ENCODE measurements at regions not wholly inside any gene's neighbourhood (a gene's known extent, or its start where the extent isn't known, plus 50 kb on each side); places are given as distances from the start of the nearest gene placed in this dataset.

GRCh38 chr6:140602431-140603248 lies 1228.2 kb upstream of the CITED2 start:
- no peaks in the 10 kb centered on the region for H3K27me3 ChIP-seq (replicated peaks; ENCODE audit: control insufficient read depth, insufficient read depth, low read length)
- DNase-seq (ENCODE audit: low read depth), result peak; percentile 42
- H3K4me1 ChIP-seq (ENCODE audit: control insufficient read depth, insufficient read depth, low read length), result no peaks in the 10 kb centered on the region
- no peaks in the 10 kb centered on the region for H3K36me3 ChIP-seq (ENCODE audit: control insufficient read depth, insufficient read depth, low read length, severe bottlenecking)
- no peak overlapping the region for H3K9ac ChIP-seq (ENCODE audit: low read length)
- H3K9me3 ChIP-seq (ENCODE audit: control insufficient read depth, low read length), result no peaks in the 10 kb centered on the region
- no peak overlapping the region for H3K4me3 ChIP-seq (ENCODE audit: low read length)

GRCh38 chr6:140601021-140601808 lies 1226.8 kb upstream of the CITED2 start:
- peak; percentile 37 for DNase-seq (ENCODE audit: low read depth)
- H3K9me3 ChIP-seq (ENCODE audit: control insufficient read depth, low read length), result no peaks in the 10 kb centered on the region
- H3K27me3 ChIP-seq (replicated peaks; ENCODE audit: control insufficient read depth, insufficient read depth, low read length), result no peaks in the 10 kb centered on the region
- H3K4me1 ChIP-seq (ENCODE audit: control insufficient read depth, insufficient read depth, low read length), result no peaks in the 10 kb centered on the region
- H3K4me3 ChIP-seq (ENCODE audit: low read length), result no peak overlapping the region
- H3K36me3 ChIP-seq (ENCODE audit: control insufficient read depth, insufficient read depth, low read length, severe bottlenecking), result no peaks in the 10 kb centered on the region
- no peak overlapping the region for H3K9ac ChIP-seq (ENCODE audit: low read length)

GRCh38 chr6:140599916-140600315 lies 1225.5 kb upstream of the CITED2 start:
- Histone ChIP-seq H3K9ac (ENCODE audit: low read length) (no peak overlapping the region), H3K9me3 (ENCODE audit: control insufficient read depth, low read length) (no peaks in the 10 kb centered on the region), H3K4me1 (ENCODE audit: control insufficient read depth, insufficient read depth, low read length) (no peaks in the 10 kb centered on the region), H3K36me3 (ENCODE audit: control insufficient read depth, insufficient read depth, low read length, severe bottlenecking) (no peaks in the 10 kb centered on the region), H3K4me3 (ENCODE audit: low read length) (no peak overlapping the region), H3K27me3 (replicated peaks; ENCODE audit: control insufficient read depth, insufficient read depth, low read length) (no peaks in the 10 kb centered on the region)
- DNase-seq (ENCODE audit: low read depth), result no peak

GRCh38 chr6:140597181-140597580 lies 1222.7 kb upstream of the CITED2 start:
- H3K9me3 ChIP-seq (ENCODE audit: control insufficient read depth, low read length), result no peaks in the 10 kb centered on the region
- no peak overlapping the region for H3K9ac ChIP-seq (ENCODE audit: low read length)
- no peak for DNase-seq (ENCODE audit: low read depth)
- H3K36me3 ChIP-seq (ENCODE audit: control insufficient read depth, insufficient read depth, low read length, severe bottlenecking), result no peaks in the 10 kb centered on the region
- no peaks in the 10 kb centered on the region for H3K27me3 ChIP-seq (replicated peaks; ENCODE audit: control insufficient read depth, insufficient read depth, low read length)
- H3K4me1 ChIP-seq (ENCODE audit: control insufficient read depth, insufficient read depth, low read length), result no peaks in the 10 kb centered on the region
- no peak overlapping the region for H3K4me3 ChIP-seq (ENCODE audit: low read length)

- Histone ChIP-seq H3K4me1 (ENCODE audit: control insufficient read depth, insufficient read depth, low read length) (peaks cover 9% of the 10 kb centered on the region), H3K9ac (ENCODE audit: low read length) (no peak overlapping the region), H3K27me3 (replicated peaks; ENCODE audit: control insufficient read depth, insufficient read depth, low read length) (no peaks in the 10 kb centered on the region), H3K36me3 (ENCODE audit: control insufficient read depth, insufficient read depth, low read length, severe bottlenecking) (no peaks in the 10 kb centered on the region), H3K4me3 (ENCODE audit: low read length) (no peak overlapping the region), H3K9me3 (ENCODE audit: control insufficient read depth, low read length) (no peaks in the 10 kb centered on the region)
- no peak for DNase-seq (ENCODE audit: low read depth)
Observed at GRCh38 chr6:140594806-140595128, 1220.3 kb upstream of the CITED2 start.

GRCh38 chr6:140592877-140593276 lies 1218.4 kb upstream of the CITED2 start:
- H3K4me1 ChIP-seq (ENCODE audit: control insufficient read depth, insufficient read depth, low read length), result peaks cover 9% of the 10 kb centered on the region
- no peak for DNase-seq (ENCODE audit: low read depth)
- H3K9ac ChIP-seq (ENCODE audit: low read length), result no peak overlapping the region
- no peaks in the 10 kb centered on the region for H3K9me3 ChIP-seq (ENCODE audit: control insufficient read depth, low read length)
- H3K27me3 ChIP-seq (replicated peaks; ENCODE audit: control insufficient read depth, insufficient read depth, low read length), result no peaks in the 10 kb centered on the region
- H3K36me3 ChIP-seq (ENCODE audit: control insufficient read depth, insufficient read depth, low read length, severe bottlenecking), result no peaks in the 10 kb centered on the region
- no peak overlapping the region for H3K4me3 ChIP-seq (ENCODE audit: low read length)

- peak; percentile 13 for DNase-seq (ENCODE audit: low read depth)
- H3K4me3 ChIP-seq (ENCODE audit: low read length), result no peak overlapping the region
- no peak overlapping the region for H3K9ac ChIP-seq (ENCODE audit: low read length)
- no peaks in the 10 kb centered on the region for H3K36me3 ChIP-seq (ENCODE audit: control insufficient read depth, insufficient read depth, low read length, severe bottlenecking)
- peaks cover 18% of the 10 kb centered on the region for H3K4me1 ChIP-seq (ENCODE audit: control insufficient read depth, insufficient read depth, low read length)
- no peaks in the 10 kb centered on the region for H3K27me3 ChIP-seq (replicated peaks; ENCODE audit: control insufficient read depth, insufficient read depth, low read length)
- peaks cover 5% of the 10 kb centered on the region for H3K9me3 ChIP-seq (ENCODE audit: control insufficient read depth, low read length)
Observed at GRCh38 chr6:140590641-140591040, 1216.2 kb upstream of the CITED2 start.

- no peaks in the 10 kb centered on the region for H3K27me3 ChIP-seq (replicated peaks; ENCODE audit: control insufficient read depth, insufficient read depth, low read length)
- H3K36me3 ChIP-seq (ENCODE audit: control insufficient read depth, insufficient read depth, low read length, severe bottlenecking), result no peaks in the 10 kb centered on the region
- peaks cover 18% of the 10 kb centered on the region for H3K4me1 ChIP-seq (ENCODE audit: control insufficient read depth, insufficient read depth, low read length)
- no peak for DNase-seq (ENCODE audit: low read depth)
- no peak overlapping the region for H3K4me3 ChIP-seq (ENCODE audit: low read length)
- peaks cover 5% of the 10 kb centered on the region for H3K9me3 ChIP-seq (ENCODE audit: control insufficient read depth, low read length)
- no peak overlapping the region for H3K9ac ChIP-seq (ENCODE audit: low read length)
Observed at GRCh38 chr6:140586426-140587061, 1212.1 kb upstream of the CITED2 start.

GRCh38 chr6:140581601-140582000 lies 1207.2 kb upstream of the CITED2 start:
- Histone ChIP-seq H3K9me3 (ENCODE audit: control insufficient read depth, low read length) (no peaks in the 10 kb centered on the region), H3K9ac (ENCODE audit: low read length) (no peak overlapping the region), H3K4me1 (ENCODE audit: control insufficient read depth, insufficient read depth, low read length) (peaks cover 6% of the 10 kb centered on the region), H3K27me3 (replicated peaks; ENCODE audit: control insufficient read depth, insufficient read depth, low read length) (no peaks in the 10 kb centered on the region), H3K36me3 (ENCODE audit: control insufficient read depth, insufficient read depth, low read length, severe bottlenecking) (no peaks in the 10 kb centered on the region), H3K4me3 (ENCODE audit: low read length) (no peak overlapping the region)
- DNase-seq (ENCODE audit: low read depth), result no peak

GRCh38 chr6:140579918-140580317 lies 1205.5 kb upstream of the CITED2 start:
- no peak for DNase-seq (ENCODE audit: low read depth)
- H3K9ac ChIP-seq (ENCODE audit: low read length), result no peak overlapping the region
- no peaks in the 10 kb centered on the region for H3K4me1 ChIP-seq (ENCODE audit: control insufficient read depth, insufficient read depth, low read length)
- H3K36me3 ChIP-seq (ENCODE audit: control insufficient read depth, insufficient read depth, low read length, severe bottlenecking), result no peaks in the 10 kb centered on the region
- H3K4me3 ChIP-seq (ENCODE audit: low read length), result no peak overlapping the region
- no peaks in the 10 kb centered on the region for H3K27me3 ChIP-seq (replicated peaks; ENCODE audit: control insufficient read depth, insufficient read depth, low read length)
- no peaks in the 10 kb centered on the region for H3K9me3 ChIP-seq (ENCODE audit: control insufficient read depth, low read length)

- no peaks in the 10 kb centered on the region for H3K27me3 ChIP-seq (replicated peaks; ENCODE audit: control insufficient read depth, insufficient read depth, low read length)
- no peaks in the 10 kb centered on the region for H3K36me3 ChIP-seq (ENCODE audit: control insufficient read depth, insufficient read depth, low read length, severe bottlenecking)
Observed at GRCh38 chr6:140576004-140576555, 1201.6 kb upstream of the CITED2 start.

More at GRCh38 chr6:140576004-140576555, 1201.6 kb upstream of the CITED2 start:
- peaks cover 14% of the 10 kb centered on the region for H3K4me1 ChIP-seq (ENCODE audit: control insufficient read depth, insufficient read depth, low read length)
- DNase-seq (ENCODE audit: low read depth), result no peak
- H3K4me3 ChIP-seq (ENCODE audit: low read length), result no peak overlapping the region
- H3K9ac ChIP-seq (ENCODE audit: low read length), result no peak overlapping the region
- no peaks in the 10 kb centered on the region for H3K9me3 ChIP-seq (ENCODE audit: control insufficient read depth, low read length)

Data from adipocyte (in vitro differentiated cells).